Kidney (tissue), 13 donors: ENCODE measurements at regions not wholly inside any gene's neighbourhood (a gene's known extent, or its start where the extent isn't known, plus 50 kb on each side); places are given as distances from the start of the nearest gene placed in this dataset.

ENCODE experiments used
- DNase-seq, 5 donors: peaks; one replicate each; pipeline ENCODE4 v3.0.0-alpha.2; 2013 to 2020
- FAIRE-seq: peaks from 2 replicates; lab custom pipeline; 2012; peaks lifted over from hg19 to GRCh38; lab: Jason Lieb, UNC
- H3K27ac ChIP-seq, 2 donors: one replicate each; pipeline ENCODE4 v1.7.0; 2013; ENCODE audit warnings: low read depth in 2 of 2, low read length in 2 of 2, inconsistent platforms in 1 of 2
- H3K27me3 ChIP-seq: one replicate; pipeline ENCODE4 v1.7.1; 2013; ENCODE audit warnings: low read length, inconsistent platforms; ENCODE audit not compliant: control insufficient read depth, insufficient read depth
- H3K36me3 ChIP-seq, 3 donors: one replicate each; pipeline versions ENCODE4 v1.7.0 to v1.7.1; 2013; ENCODE audit warnings: low read length in 3 of 3, control low read depth in 1 of 3, inconsistent platforms in 1 of 3; ENCODE audit not compliant: insufficient read depth in 3 of 3, control insufficient read depth in 2 of 3
- H3K4me1 ChIP-seq, 3 donors: one replicate each; pipeline versions ENCODE4 v1.7.0 to v1.7.1; 2013; ENCODE audit warnings: low read length in 3 of 3, inconsistent platforms in 1 of 3, low read depth in 1 of 3; ENCODE audit not compliant: control insufficient read depth in 2 of 3, insufficient read depth in 2 of 3
- H3K4me3 ChIP-seq, 3 donors: one replicate each; pipeline versions ENCODE4 v1.7.0 to v1.8.1; 2013; ENCODE audit warnings: low read length in 3 of 3, control low read depth in 1 of 3, inconsistent platforms in 1 of 3
- H3K9ac ChIP-seq, 3 donors: one replicate each; pipeline versions ENCODE4 v1.7.0 to v1.7.1; 2013; ENCODE audit warnings: low read length in 3 of 3, control low read depth in 1 of 3, inconsistent platforms in 1 of 3
- H3K9me3 ChIP-seq, 3 donors: one replicate each; pipeline versions ENCODE4 v1.7.0 to v1.7.1; 2013; ENCODE audit warnings: low read length in 3 of 3, control low read depth in 1 of 3, inconsistent platforms in 1 of 3; ENCODE audit not compliant: control insufficient read depth in 2 of 3, insufficient read depth in 1 of 3
- CTCF ChIP-seq: IDR thresholded peaks from 3 replicates; pipeline ENCODE4 v1.5.1; 2012; ENCODE audit warnings: mild to moderate bottlenecking, moderate library complexity, borderline replicate concordance; ENCODE audit not compliant: insufficient read depth; ENCODE audit errors: extremely low read depth
- intact Hi-C: fragments of 100-400 bp; cut with DNase I; formaldehyde crosslinking; loops from one replicate; pipeline ENCODE4 v1.11.1; 2022
- donor health status: control.
- donor health status: control.
- donor health status: control.
- donor health status: control.
- donor health status: control.
- donor health status: DM: yes; HTN: yes; CAD: no.
- donor health status: Normal renal cell carcinoma (clear cell type).

- H3K27ac ChIP-seq: no peak overlapping the region
- no peaks in the 10 kb centered on the region for H3K4me1 ChIP-seq
- FAIRE-seq (no peak), DNase-seq (no peak)
- H3K9ac ChIP-seq: no peak overlapping the region
- H3K27me3 ChIP-seq: no peaks in the 10 kb centered on the region
- H3K36me3 ChIP-seq: no peaks in the 10 kb centered on the region
- TF ChIP-seq CTCF: no peak
- intact Hi-C loops: no loop called here
- H3K4me3 ChIP-seq: no peak overlapping the region
- no peaks in the 10 kb centered on the region for H3K9me3 ChIP-seq
Measured at GRCh38 chr4:67397031-67397430, 148.3 kb downstream of the CENPC start.

GRCh38 chr4:67396008-67396407, 149.3 kb downstream of the CENPC start:
- H3K9ac ChIP-seq: no peak overlapping the region
- TF ChIP-seq CTCF: no peak
- H3K4me3 ChIP-seq: no peak overlapping the region
- intact Hi-C loops: no loop called here
- no peaks in the 10 kb centered on the region for H3K4me1 ChIP-seq
- H3K36me3 ChIP-seq: no peaks in the 10 kb centered on the region
- DNase-seq (no peak), FAIRE-seq (no peak)
- H3K27me3 ChIP-seq: no peaks in the 10 kb centered on the region
- H3K27ac ChIP-seq: no peak overlapping the region
- H3K9me3 ChIP-seq: no peaks in the 10 kb centered on the region

- intact Hi-C loops: no loop called here
- Histone ChIP-seq H3K4me3 (no peak overlapping the region), H3K4me1 (no peaks in the 10 kb centered on the region), H3K9me3 (no peaks in the 10 kb centered on the region), H3K27me3 (no peaks in the 10 kb centered on the region), H3K27ac (no peak overlapping the region), H3K36me3 (no peaks in the 10 kb centered on the region), H3K9ac (no peak overlapping the region)
- TF ChIP-seq CTCF: no peak
- DNase-seq: no peak
- no peak for FAIRE-seq
Measured at GRCh38 chr4:67394879-67395278, 150.4 kb downstream of the CENPC start.

GRCh38 chr4:67393699-67394281, 151.5 kb downstream of the CENPC start:
- Histone ChIP-seq H3K4me1 (no peaks in the 10 kb centered on the region), H3K9ac (no peak overlapping the region), H3K4me3 (no peak overlapping the region), H3K27ac (no peak overlapping the region), H3K9me3 (no peaks in the 10 kb centered on the region), H3K27me3 (no peaks in the 10 kb centered on the region), H3K36me3 (no peaks in the 10 kb centered on the region)
- FAIRE-seq (peak; percentile 95), DNase-seq (peak in 2 of 5 donors; percentile 40 to 52)
- peak; percentile 32 for TF ChIP-seq CTCF
- intact Hi-C loops: no loop called here
